ENCODE measurements at regions not wholly inside any gene's neighbourhood (a gene's known extent, or its start where the extent isn't known, plus 50 kb on each side); places are given as distances from the start of the nearest gene placed in this dataset.

DNA sequence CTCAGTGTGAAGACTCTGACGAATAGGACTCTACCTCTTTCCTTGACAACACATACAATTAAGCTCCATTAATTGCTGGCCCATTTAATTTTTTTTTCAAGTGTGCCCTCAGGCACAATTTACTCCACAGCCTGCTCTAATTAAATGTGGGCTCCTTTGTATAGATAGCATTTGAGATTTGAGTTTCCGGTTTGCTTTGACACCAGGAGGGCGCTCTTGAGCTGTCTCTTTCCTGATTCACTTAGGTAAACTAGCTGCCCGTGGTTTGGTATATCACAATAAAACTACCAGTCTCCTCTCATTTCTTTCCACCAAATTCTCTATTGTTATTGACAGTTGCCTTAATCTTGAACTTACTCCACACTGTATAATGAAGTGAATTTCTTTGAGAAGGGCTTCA is 666.0 kb downstream of the DSC3 start:
- TF ChIP-seq, protein P1, sequence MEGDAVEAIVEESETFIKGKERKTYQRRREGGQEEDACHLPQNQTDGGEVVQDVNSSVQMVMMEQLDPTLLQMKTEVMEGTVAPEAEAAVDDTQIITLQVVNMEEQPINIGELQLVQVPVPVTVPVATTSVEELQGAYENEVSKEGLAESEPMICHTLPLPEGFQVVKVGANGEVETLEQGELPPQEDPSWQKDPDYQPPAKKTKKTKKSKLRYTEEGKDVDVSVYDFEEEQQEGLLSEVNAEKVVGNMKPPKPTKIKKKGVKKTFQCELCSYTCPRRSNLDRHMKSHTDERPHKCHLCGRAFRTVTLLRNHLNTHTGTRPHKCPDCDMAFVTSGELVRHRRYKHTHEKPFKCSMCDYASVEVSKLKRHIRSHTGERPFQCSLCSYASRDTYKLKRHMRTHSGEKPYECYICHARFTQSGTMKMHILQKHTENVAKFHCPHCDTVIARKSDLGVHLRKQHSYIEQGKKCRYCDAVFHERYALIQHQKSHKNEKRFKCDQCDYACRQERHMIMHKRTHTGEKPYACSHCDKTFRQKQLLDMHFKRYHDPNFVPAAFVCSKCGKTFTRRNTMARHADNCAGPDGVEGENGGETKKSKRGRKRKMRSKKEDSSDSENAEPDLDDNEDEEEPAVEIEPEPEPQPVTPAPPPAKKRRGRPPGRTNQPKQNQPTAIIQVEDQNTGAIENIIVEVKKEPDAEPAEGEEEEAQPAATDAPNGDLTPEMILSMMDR (IDR thresholded peaks at IDR 0.05): no peak
- TF ChIP-seq POLR2A (IDR thresholded peaks at IDR 0.05): no peak

All from body of pancreas (tissue), 4 donors.